DOHH2 (cell line): ENCODE measurements at regions not wholly inside any gene's neighbourhood (a gene's known extent, or its start where the extent isn't known, plus 50 kb on each side); places are given as distances from the start of the nearest gene placed in this dataset.

Experiments
- H3F3A ChIP-seq: fragments of 200-600 bp; sonication (generic), shearing (Covaris generic); 2 replicates; pipeline ENCODE4 v1.6.0; 2016; ENCODE audit warnings: antibody characterized with exemption, mild to moderate bottlenecking; ENCODE audit not compliant: control insufficient read depth, insufficient read depth
- H3K27ac ChIP-seq: fragments of 200-600 bp; sonication (generic); 2 replicates; pipeline ENCODE4 v1.5.1; 2014; ENCODE audit warnings: low read depth, mild to moderate bottlenecking, low read length, moderate library complexity
- H3K27me3 ChIP-seq: fragments of 200-600 bp; sonication (generic); 2 replicates; pipeline ENCODE4 v1.6.1; 2014; ENCODE audit warnings: mild to moderate bottlenecking, low read length, mixed read lengths; ENCODE audit not compliant: control insufficient read depth
- H3K36me3 ChIP-seq: fragments of 200-600 bp; sonication (generic); 2 replicates; pipeline ENCODE4 v1.6.1; 2014; ENCODE audit warnings: mild to moderate bottlenecking, low read length, moderate library complexity, mixed read lengths; ENCODE audit not compliant: control insufficient read depth
- H3K4me1 ChIP-seq: fragments of 200-600 bp; sonication (generic); 2 replicates; pipeline ENCODE4 v1.6.1; 2014; ENCODE audit warnings: mild to moderate bottlenecking, low read length, mixed read lengths; ENCODE audit not compliant: control insufficient read depth
- H3K4me2 ChIP-seq: fragments of 200-600 bp; sonication (generic); 2 replicates; pipeline ENCODE4 v1.6.0; 2014; ENCODE audit warnings: mild to moderate bottlenecking, low read length, moderate library complexity
- H3K4me3 ChIP-seq: fragments of 200-600 bp; sonication (generic); 2 replicates; pipeline ENCODE4 v1.5.1; 2014; ENCODE audit warnings: mild to moderate bottlenecking, low read length, mixed read lengths
- H3K79me2 ChIP-seq: fragments of 200-600 bp; sonication (generic); 2 replicates; pipeline ENCODE4 v1.6.1; 2014; ENCODE audit warnings: mild to moderate bottlenecking, low read length, mixed read lengths; ENCODE audit not compliant: control insufficient read depth
- H3K9me2 ChIP-seq: fragments of 200-600 bp; sonication (generic); replicated peaks from 2 replicates; pipeline ENCODE4 v1.6.1; 2014; ENCODE audit warnings: mild to moderate bottlenecking, low read length, mixed read lengths; ENCODE audit not compliant: control insufficient read depth
- H3K9me3 ChIP-seq: fragments of 200-600 bp; sonication (generic); 2 replicates; pipeline ENCODE4 v1.6.1; 2014; ENCODE audit warnings: antibody characterized with exemption, low read length, mixed read lengths; ENCODE audit not compliant: control insufficient read depth, insufficient read depth
- H4K20me1 ChIP-seq: fragments of 200-600 bp; sonication (generic); 2 replicates; pipeline ENCODE4 v1.6.0; 2014; ENCODE audit warnings: low read depth, mild to moderate bottlenecking, antibody characterized with exemption, low read length, moderate library complexity; ENCODE audit not compliant: control insufficient read depth, insufficient read depth
- CTCF ChIP-seq: fragments of 200-600 bp; sonication (generic); IDR thresholded peaks from one replicate; pipeline ENCODE4 v1.5.1; 2014; ENCODE audit warnings: antibody characterized with exemption, mild to moderate bottlenecking, low read depth, low read length; ENCODE audit not compliant: poor library complexity, severe bottlenecking
- EZH2phosphoT487 ChIP-seq: fragments of 200-600 bp; sonication (generic); IDR thresholded peaks from 2 replicates; pipeline ENCODE4 v1.6.1; 2017; ENCODE audit warnings: borderline replicate concordance, mild to moderate bottlenecking, antibody characterized with exemption, low read length, moderate library complexity, mixed read lengths

GRCh38 chr7:124680304-124680703 lies 85.3 kb downstream of the GPR37 start:
- Histone ChIP-seq H4K20me1 (no peaks in the 10 kb centered on the region), H3K4me2 (no peak overlapping the region), H3K36me3 (no peaks in the 10 kb centered on the region), H3K4me3 (no peak overlapping the region), H3K4me1 (no peaks in the 10 kb centered on the region), H3K27ac (no peak overlapping the region), H3F3A (no peaks in the 10 kb centered on the region), H3K9me3 (no peaks in the 10 kb centered on the region), H3K9me2 (no peaks in the 10 kb centered on the region), H3K79me2 (no peaks in the 10 kb centered on the region), H3K27me3 (no peaks in the 10 kb centered on the region)
- TF ChIP-seq EZH2phosphoT487 (no peak), CTCF (no peak)

GRCh38 chr7:124679586-124680225 lies 85.9 kb downstream of the GPR37 start:
- no peaks in the 10 kb centered on the region for H3K9me2 ChIP-seq
- no peaks in the 10 kb centered on the region for H3K27me3 ChIP-seq
- no peak overlapping the region for H3K4me2 ChIP-seq
- no peaks in the 10 kb centered on the region for H3K79me2 ChIP-seq
- H3K4me1 ChIP-seq: no peaks in the 10 kb centered on the region
- no peak for TF ChIP-seq EZH2phosphoT487
- TF ChIP-seq CTCF: no peak
- no peaks in the 10 kb centered on the region for H3F3A ChIP-seq
- H3K4me3 ChIP-seq: no peak overlapping the region
- no peaks in the 10 kb centered on the region for H3K36me3 ChIP-seq
- H4K20me1 ChIP-seq: no peaks in the 10 kb centered on the region
- no peak overlapping the region for H3K27ac ChIP-seq
- no peaks in the 10 kb centered on the region for H3K9me3 ChIP-seq

GRCh38 chr7:124679146-124679545 lies 86.4 kb downstream of the GPR37 start:
- Histone ChIP-seq H3K79me2 (no peaks in the 10 kb centered on the region), H4K20me1 (no peaks in the 10 kb centered on the region), H3K4me1 (no peaks in the 10 kb centered on the region), H3K4me2 (no peak overlapping the region), H3K9me2 (no peaks in the 10 kb centered on the region), H3K9me3 (no peaks in the 10 kb centered on the region), H3K4me3 (no peak overlapping the region), H3K27ac (no peak overlapping the region), H3K36me3 (no peaks in the 10 kb centered on the region), H3K27me3 (no peaks in the 10 kb centered on the region), H3F3A (no peaks in the 10 kb centered on the region)
- TF ChIP-seq EZH2phosphoT487 (no peak), CTCF (no peak)
